ENCODE measurements at regions not wholly inside any gene's neighbourhood (a gene's known extent, or its start where the extent isn't known, plus 50 kb on each side); places are given as distances from the start of the nearest gene placed in this dataset.

DNA sequence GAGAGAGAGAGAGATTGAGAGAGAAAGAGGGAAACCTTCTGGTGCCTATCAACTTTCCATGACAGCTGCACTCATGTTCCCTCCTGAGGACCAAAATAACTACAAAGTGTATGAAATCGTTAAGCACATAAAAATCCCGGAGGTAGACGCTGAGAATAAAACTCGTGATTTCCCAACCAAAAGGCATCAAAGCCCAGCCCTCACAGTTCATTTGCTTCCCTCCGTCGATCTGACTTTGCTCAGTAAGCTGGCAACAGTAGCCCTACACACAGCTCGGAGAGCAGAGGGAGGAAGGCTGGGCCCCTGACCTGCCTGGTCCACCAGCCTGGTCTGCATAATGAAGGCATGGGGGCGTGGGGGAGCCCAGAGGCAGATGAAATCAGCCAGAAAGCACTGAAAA lies 273.9 kb upstream of the ZFHX3 start:
- TF ChIP-seq, protein P1, sequence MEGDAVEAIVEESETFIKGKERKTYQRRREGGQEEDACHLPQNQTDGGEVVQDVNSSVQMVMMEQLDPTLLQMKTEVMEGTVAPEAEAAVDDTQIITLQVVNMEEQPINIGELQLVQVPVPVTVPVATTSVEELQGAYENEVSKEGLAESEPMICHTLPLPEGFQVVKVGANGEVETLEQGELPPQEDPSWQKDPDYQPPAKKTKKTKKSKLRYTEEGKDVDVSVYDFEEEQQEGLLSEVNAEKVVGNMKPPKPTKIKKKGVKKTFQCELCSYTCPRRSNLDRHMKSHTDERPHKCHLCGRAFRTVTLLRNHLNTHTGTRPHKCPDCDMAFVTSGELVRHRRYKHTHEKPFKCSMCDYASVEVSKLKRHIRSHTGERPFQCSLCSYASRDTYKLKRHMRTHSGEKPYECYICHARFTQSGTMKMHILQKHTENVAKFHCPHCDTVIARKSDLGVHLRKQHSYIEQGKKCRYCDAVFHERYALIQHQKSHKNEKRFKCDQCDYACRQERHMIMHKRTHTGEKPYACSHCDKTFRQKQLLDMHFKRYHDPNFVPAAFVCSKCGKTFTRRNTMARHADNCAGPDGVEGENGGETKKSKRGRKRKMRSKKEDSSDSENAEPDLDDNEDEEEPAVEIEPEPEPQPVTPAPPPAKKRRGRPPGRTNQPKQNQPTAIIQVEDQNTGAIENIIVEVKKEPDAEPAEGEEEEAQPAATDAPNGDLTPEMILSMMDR (IDR thresholded peaks at IDR 0.05; ENCODE audit: low read length) = no peak
- no peak for TF ChIP-seq EZH2 (IDR thresholded peaks at IDR 0.05; ENCODE audit: borderline replicate concordance, low read length)
